Peyer's patch (tissue), 4 donors: ENCODE measurements at regions not wholly inside any gene's neighbourhood (a gene's known extent, or its start where the extent isn't known, plus 50 kb on each side); places are given as distances from the start of the nearest gene placed in this dataset.

ENCODE experiments used
- POLR2A ChIP-seq, 2 donors: fragments of 450-650 bp; IDR thresholded peaks; one replicate each; pipeline ENCODE4 v1.5.1; 2017; ENCODE audit warnings: antibody characterized with exemption in 2 of 2, mild to moderate bottlenecking in 2 of 2, moderate library complexity in 2 of 2
- TF ChIP-seq, protein P1 (sequence below), 6 experiments: fragments of 450-650 bp in 4 of 6; fragments of 200-600 bp in 2 of 6; sonication (generic) in 1 of 6; IDR thresholded peaks; one replicate each; pipeline ENCODE4 v1.5.1; 2017 to 2019; ENCODE audit warnings: antibody characterized with exemption in 6 of 6, mild to moderate bottlenecking in 3 of 6, moderate library complexity in 1 of 6

DNA sequence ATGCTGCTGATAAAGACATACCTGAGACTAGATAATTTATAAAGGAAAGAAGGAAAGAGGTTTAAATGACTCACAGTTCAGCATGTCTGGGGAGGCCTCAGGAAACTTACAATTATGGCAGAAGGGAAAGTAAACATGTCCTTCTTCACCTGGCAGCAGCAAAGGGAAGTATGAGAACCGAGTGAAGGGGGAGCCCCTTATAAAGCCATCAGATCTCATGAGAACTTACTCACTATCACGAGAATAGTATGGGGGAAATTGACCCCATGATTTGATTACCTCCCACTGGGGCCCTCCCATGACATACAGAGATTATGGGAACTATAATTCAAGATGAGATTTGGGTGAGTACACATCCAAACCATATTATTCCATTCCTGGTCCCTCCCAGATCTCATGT, 154.4 kb downstream of the FASLG start:
- TF ChIP-seq, protein P1, sequence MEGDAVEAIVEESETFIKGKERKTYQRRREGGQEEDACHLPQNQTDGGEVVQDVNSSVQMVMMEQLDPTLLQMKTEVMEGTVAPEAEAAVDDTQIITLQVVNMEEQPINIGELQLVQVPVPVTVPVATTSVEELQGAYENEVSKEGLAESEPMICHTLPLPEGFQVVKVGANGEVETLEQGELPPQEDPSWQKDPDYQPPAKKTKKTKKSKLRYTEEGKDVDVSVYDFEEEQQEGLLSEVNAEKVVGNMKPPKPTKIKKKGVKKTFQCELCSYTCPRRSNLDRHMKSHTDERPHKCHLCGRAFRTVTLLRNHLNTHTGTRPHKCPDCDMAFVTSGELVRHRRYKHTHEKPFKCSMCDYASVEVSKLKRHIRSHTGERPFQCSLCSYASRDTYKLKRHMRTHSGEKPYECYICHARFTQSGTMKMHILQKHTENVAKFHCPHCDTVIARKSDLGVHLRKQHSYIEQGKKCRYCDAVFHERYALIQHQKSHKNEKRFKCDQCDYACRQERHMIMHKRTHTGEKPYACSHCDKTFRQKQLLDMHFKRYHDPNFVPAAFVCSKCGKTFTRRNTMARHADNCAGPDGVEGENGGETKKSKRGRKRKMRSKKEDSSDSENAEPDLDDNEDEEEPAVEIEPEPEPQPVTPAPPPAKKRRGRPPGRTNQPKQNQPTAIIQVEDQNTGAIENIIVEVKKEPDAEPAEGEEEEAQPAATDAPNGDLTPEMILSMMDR (IDR thresholded peaks at IDR 0.05), result no peak
- TF ChIP-seq POLR2A (IDR thresholded peaks at IDR 0.05), result no peak
